ENCODE measurements at regions not wholly inside any gene's neighbourhood (a gene's known extent, or its start where the extent isn't known, plus 50 kb on each side); places are given as distances from the start of the nearest gene placed in this dataset.

DNA sequence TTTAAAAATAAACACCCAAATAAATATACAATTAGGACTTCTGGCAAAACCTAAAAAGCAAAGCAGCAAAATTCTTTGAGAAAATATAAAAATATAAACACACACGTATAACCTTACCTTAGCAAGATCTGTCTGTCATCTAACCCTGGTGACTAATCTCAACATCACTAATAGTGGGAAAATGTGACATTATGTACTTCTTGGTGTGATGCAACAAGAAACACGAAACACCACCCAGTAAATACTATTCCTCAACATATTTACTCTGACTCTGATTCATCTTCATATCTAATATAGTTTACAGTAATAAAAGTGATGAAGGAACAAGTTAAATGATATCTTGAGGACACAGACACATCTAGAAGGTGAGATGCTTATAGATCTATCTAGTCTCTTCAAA lies 332.6 kb upstream of the MANEA start:
- DNase-seq: no peak

DNA sequence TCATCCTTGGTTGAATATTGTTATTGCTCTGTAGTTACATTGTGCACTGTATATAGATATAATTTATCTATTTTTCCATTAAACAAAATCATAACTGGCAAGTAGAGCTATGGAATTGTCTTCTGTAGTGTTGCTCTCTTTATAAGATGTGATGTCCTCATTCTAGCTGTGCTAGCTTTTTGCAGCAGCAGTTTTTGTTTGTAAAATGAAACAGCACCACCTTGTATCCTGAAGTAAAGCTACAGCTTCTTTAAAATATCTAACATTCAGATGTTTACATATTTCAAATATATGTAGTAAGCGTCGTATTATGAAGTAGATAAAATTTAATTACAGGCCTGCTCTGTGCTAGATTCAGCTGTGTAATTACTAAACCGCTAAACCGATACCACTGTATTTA lies 328.8 kb upstream of the MANEA start:
- no peak for DNase-seq

DNA sequence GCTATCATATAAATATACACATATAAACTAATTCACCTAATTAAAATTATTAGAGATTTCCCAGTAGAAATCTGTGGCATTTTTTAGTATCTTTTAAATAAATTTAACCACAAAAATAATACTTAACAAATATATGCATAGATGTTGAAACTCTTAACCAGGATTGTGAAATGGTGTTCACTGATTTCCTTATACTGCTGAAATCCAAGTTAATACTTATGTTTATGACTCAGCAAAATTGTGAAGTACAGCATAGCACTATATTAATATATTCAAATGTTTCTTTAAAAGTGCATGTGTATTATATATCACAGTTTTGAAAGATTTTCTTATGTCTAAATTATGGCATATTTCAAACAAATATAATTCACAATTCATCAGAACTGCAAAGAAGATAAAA lies 328.2 kb upstream of the MANEA start:
- no peak for DNase-seq

DNA sequence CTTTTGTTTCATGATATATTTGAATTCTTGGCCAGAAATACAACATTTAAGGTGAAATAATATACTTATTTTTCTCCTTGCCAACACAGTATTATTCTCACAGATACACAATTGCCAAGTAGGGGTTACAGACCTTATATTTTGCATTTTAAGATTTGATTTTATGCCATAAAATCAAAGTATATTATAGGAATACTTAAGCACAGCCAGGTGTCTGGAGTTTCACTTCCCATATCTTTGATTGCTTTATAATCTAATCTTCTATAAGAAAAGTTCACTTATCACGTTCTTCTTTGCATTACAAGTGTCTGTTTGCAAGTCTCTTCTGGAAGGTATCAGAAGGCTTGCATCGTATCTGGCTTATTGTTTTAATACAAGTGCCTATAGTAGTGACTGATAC lies 327.7 kb upstream of the MANEA start:
- no peak for DNase-seq

DNA sequence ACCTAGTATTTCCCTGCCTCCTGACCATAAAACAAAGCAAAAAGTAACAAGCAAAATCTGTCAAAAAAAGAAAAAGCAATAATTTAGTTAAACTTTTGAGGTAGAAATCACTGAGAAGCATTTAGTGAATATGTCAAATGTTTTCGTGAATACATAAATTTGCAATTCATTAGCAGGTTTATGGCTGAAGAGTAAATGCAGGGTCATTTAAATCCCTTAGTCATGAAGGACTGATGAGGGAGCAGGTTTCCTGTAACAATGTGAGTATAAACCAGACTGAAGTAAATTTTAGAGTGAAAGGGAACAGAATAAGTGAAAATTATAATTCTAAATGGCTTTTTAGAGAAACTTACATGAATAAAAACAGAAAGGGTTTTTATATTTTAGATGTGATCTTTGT lies 313.5 kb upstream of the MANEA start:
- DNase-seq: no peak

DNA sequence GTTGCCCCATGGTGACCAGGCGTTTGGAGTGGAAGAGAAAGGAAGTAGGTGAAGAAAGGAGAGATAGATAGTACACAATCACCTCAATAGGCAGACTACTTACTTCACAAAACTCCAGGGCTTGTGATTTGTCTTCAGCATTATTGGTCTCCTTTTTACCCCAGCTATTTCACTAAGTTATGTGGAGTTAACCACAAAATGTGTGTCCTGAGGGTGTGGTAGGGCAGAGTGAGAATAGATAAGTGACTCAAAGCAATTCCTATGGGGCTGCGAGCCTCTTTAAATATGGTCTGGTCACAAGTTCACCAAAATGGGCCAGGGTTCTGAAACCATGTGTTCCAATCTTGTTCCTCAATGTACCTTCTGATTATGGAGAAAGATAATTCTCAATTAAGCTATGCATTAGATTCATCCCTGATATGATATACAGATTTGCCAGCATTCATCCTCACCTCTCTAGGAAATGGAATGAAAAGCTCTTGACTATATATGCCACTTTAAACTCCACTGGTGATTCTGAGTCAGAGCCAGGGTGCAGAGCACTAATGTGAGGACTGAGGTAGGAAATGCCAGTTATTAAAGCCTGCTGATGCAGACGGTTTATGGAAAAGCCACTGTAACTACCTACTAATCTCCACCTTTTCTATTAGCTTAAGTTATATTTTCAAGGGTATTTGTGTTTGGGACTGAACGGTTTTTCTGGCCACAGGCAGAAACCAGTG lies 310.6 kb upstream of the MANEA start:
- DNase-seq: no peak

DNA sequence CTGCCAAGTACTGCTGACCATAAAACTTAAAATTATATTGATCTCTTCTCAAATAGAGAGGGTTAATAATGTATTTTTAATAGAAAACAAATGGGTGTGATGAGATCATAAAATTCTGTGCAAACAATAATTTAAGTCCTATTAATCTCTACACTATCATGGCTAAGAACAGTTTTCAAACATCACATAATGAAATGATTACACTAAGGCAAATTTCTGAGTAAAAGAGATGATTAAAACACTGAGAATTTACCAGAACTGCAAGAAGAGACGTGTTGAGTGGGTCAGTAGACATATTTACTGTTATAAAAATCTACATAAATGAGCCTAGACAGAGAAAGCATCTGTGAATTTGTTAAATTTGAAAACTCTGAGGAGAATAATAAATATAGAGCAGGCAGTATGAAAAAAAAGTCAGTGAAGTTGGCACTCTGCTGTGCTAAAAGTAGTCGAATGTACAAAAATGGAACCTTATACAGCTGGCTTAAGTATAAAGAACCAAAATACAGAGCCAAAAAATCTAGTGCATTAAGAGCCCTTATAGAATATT lies 302.6 kb upstream of the MANEA start:
- DNase-seq: no peak

DNA sequence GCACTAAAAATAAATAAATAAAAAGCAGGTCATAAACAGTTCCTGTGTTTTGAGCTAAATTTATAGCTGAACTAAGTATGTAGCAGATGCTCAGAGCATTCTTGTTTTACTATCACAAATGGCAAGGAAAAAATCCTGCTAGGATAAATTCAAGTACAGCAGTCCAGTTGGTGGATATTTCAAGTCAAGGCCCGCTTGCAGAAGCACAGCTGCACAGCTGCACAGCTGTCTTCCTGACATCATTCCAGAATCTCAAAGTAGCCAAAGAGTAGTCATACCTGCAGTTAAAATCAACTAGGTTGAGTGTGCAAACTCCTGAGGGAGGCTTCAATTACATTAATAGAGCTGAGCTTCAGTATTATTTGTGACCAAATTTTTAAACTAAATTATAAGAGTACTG lies 297.7 kb upstream of the MANEA start:
- DNase-seq: no peak

DNA sequence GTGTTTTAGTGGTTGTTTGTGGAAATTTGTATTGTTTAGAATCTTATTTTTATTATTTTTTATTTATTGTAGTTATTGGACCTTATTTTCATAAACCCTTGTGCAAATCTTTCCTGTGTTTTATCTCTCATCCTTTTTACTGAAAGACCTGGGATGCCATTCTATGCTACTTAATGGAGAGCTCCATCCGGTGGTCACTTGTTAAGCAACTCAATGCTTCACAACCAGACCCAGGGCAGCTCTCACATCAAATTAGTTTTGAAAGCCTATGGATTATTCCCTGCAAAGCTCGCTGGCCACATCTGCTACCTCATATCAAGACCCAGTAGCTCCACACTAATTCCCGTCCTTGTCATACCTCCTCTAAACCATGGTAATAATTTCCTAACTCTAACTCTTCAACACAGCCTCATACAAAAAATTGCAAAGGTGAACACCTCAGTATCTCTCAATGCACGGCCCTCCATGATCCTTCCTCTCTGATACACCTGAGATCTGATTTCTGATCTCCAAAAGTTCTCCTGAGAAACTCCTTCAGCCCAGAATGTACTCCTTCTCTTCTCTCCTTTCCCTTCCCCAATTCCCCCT lies 296.6 kb upstream of the MANEA start:
- peak; percentile 14 to 60 for DNase-seq

DNA sequence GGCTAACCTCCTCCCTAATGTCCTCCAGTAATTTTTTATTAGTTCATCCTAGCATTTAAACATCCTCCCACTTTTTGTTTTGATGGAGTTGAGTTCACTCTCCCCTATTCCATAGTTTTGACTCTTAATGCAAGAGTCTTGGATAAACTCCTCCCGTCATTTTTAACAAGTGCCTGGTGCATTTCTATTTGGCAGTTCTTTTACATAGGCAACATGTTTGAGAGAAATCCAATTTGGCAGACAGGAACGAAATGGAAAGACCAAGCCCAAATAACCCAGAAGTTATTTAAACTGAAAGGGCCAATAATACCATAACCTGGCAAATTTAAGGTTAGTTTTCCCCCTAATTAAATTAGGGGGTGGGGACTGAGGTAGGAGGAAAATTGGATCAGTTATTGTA lies 291.5 kb upstream of the MANEA start:
- DNase-seq: no peak

DNA sequence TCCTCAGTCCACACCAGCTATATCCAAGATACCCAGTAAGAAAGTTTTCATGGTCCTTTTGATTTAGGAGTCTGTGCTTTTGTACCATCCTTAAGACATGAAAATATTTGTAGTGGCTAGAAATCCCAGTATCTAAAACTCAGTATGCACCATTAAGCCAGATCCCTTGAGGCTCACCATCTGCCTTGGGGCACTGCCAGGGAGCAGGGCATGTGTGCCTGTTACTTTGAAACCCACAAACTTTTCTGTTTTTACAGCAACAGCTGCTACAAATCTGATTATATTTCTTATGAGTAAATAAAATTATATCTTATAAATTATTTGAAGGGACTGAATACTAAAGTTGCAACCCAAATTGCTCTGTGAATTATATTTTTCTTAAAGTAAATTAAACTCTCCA lies 290.5 kb upstream of the MANEA start:
- no peak for DNase-seq

DNA sequence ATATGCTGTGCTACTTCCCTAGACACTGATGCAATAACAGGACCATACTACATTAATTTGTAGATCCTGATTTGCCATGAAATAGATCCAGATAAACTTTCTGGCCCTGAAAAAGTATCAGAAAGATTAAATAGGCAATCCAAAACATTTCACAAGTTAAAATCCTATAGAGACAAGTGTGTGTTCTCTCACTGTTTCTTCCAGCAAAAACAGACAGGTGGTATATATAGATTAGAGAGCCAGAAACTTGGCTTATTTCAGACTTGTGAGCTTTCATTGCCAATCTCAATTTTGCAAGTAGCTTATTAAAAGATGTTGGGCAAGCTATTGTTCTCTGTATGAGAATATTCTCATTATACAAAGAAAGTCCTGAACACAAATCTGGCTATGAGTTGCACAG lies 289.1 kb upstream of the MANEA start:
- no peak for DNase-seq

DNA sequence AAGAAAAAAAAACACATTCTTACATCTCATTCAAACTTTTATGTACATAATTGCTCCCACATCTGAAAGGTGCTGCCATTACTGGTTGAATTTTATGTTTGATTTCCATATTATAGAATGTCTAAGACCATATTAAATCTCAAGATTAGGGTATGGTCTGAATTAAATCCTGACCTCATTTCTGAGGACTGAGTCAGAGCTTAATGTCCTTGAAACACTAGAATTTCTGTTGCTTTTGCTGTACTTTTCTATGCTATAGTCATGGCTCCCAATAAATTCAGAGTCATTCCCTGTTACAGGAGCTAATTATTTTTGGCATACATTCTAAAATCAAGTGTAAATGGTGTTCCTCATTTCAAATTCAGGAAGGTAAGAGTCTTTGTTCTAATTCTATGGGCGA lies 285.3 kb upstream of the MANEA start:
- no peak for DNase-seq

DNA sequence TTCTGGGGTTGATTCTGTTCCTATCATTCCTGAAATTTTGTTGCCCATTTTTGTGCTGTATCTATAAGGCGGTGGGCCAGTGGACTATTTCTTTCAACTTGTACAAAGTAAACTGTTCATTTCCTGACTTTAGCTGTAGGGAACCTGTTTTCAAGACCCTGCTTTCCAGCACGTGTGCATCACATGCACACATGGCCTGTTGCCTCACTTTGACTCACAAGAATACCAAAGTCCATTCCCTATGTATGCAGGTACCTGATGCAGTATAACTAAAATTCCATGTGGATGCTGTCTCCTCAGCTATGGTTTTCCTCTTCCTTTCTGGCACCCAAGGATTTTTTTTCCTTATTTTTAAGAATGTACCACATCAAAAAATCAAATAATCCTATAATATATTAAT lies 284.1 kb upstream of the MANEA start:
- no peak for DNase-seq

DNA sequence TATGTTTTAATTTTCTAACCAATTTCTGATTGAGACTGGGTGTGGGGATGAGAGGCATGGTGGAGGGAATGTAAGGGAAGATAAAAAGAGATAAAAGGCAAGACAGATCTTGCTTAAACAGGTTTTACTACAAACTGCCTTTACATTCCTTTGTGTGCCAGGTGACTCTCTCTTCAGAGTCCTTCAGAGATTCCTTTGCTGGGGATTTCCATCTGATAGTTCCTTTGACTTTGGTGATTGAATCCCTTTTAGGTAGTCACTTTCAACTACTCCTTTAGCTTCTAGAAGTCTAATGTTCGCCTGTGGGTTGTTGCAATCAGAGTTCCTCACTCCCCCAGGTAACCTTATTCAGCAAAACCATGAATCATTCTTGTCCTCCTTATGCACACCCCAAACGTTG lies 283.3 kb upstream of the MANEA start:
- DNase-seq: no peak

DNA sequence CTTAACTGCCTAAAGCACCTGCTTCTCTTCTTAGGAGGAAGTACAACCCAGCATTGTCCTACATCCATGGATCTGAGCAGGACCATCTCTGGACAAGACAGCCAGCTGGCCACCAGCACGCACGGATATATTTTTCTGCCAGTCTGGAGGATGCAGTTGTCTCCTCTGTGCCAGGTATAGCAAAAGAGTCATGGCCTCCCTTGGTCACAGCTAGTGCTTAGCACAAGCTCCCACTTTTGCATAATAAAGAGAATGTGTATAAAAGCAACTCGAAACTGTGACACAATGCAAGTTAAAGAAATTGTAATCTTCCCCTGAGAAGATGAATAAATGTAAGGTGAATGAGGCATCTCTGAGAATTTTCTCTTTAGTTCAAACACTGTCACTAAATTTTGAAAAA lies 267.8 kb upstream of the MANEA start:
- DNase-seq: no peak

DNA sequence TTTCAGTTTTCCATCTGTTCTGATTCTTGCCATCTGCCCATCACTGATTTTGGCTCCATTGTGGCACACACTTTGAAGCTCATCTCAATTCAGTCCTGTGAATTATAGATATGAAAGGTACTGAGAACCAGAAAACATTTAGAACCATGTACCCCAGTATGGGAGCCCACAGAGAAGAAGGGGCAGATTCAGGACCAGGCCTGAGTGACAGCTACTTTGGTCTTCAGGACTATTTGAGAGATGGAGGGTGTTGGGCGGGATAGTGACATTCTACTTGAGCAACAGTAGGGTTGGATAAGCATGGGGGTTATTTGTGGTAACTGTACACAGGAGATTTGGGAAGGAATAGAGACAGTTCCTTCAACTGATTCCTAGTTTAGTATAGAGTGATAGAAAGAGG lies 259.2 kb upstream of the MANEA start:
- no peak for DNase-seq

DNA sequence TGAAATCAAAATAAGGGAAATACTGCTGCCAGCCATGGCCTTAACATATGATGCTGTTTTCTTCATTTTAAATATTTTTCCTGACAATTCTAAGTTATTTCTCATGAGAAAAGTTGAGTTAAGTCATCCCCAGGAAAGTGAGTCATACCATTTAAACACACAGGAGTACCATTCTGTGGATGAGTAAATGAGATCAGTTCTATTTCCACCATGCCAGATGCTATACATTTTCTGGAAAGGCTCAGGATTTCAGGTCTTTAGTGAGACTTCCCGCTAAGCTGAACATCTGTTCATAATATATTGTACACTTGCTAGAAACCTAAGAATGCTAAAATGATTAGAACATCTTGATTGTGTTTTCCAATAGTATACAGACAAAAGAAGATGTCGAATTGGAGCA lies 256.2 kb upstream of the MANEA start:
- DNase-seq: no peak

DNA sequence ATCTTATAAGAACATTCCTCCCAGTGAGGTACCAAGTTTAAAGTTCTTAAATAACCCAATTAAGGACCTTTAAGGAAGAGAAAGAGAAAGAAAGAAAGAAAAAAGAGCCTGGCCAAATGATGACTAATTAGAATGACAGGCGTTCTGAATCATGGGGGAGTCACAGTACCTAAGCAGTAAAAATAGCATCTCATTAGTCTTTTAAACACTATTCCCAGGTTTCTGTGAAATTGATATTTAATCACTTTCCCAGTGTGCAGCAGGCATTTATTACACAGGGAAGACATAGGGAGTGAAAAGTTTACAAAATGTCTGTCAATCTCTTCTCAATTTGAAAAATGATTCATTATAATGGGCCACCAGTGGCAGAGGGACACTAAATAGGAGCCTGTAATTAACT lies 251.4 kb upstream of the MANEA start:
- DNase-seq: no peak

DNA sequence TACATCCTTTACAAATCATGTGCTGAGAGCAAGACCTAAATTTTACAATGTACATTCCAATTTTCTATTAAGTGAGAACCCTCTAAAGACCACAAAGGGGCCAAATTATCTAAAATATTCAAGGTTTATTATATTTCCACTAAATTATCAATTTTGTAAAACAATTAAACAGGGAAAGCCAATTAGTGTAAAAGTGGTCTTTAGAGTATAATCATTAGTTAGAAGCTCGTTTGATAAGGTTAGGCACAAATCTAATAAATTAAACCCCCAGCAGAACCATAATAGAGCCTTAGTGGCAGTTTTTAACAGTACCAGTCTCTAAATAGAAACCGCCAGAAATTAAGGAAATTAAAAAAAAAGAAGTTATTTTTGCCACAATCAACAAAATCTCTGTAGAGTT lies 249.1 kb upstream of the MANEA start:
- no peak for DNase-seq

DNA sequence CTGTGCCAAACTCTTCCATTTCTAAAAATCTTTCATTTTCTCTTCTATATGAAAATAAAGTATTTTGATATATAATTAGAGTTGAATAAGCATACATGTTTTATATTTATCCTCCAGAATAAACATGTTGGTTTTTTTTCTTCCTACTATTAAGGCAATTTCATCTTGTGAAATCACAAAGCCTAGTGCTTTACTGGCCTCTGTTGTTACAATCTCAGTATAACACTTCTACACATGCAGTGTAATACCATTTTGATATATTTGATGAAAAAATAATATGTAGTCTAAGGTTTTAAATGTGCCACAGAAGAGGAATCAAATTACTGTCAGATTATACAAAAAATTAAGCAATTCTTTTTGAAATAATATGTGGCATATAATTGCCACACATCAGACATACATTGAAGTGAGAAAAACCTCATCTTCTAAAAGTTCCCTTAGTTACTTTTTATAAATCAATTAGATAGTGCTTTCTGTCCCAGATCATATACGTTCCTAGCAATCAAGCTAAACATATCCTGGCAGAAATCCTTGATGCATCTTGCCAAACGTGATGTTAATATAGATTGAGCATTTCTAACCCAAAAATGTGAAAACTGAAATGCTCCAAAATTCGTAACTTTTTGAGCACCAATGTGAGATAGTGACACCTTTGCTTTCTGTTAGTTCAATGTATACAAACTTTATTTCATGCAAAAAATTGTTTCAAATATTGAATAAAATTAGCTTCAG lies 225.1 kb upstream of the MANEA start:
- DNase-seq: no peak

DNA sequence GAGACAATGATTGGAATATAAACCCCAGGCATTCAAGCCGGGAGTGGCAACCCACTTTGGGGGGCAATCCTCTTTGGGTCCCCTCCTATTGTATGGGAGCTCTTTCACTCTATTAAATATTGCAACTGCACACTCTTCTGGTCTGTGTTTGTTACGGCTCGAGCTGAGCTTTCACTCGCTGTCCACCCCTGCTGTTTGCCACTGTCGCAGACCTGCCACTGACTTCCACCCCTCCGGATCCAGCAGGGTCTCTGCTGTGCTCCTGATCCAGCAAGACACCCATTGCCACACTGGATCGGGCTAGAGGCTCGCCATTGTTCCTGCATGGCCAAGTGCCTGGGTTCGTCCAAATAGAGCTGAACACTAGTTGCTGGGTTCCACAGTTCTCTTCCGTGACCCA lies 222.8 kb upstream of the MANEA start:
- DNase-seq: no peak

DNA sequence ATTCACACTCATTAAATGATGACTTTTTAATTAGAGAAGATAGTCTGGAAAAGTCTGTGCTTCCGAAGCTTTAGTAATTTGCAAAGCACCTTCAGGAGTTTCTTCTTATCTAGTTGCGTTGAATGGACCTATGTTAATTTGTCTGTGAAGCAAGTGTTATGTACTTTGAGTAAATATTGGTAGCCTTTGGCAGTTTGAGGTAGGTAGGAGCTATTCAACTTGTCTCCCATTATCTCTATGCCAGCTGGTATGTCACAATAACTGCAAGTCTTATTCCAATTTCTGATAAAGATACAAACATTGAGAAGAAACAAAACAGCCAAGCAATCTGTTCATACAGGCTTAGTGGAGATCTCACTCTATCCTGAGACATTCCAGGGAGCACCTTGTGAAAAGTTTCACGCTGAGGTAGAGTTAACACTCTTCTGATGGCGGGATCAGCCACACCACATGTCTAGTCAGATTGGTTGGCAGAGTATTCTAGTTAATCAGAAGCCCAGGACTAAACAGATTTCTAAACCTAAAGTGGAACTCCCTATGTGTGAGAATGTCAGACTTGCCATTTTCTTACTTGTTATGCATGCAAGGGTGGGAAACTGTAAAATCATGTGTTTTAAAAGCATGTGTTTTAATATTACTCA lies 219.8 kb upstream of the MANEA start:
- DNase-seq: no peak
